Adrenal gland (tissue), 9 donors: ENCODE measurements at regions not wholly inside any gene's neighbourhood (a gene's known extent, or its start where the extent isn't known, plus 50 kb on each side); places are given as distances from the start of the nearest gene placed in this dataset.

ENCODE experiments used
- DNase-seq, 7 donors: peaks; one replicate each; pipeline ENCODE4 v3.0.0-alpha.2; 2019 to 2020
- H3K27ac ChIP-seq, 5 donors: fragments of 200-600 bp; sonication (generic) in 4 of 5; 1 replicate in 3 of 5; 2 replicates in 2 of 5; pipeline versions ENCODE4 v1.5.1 to v1.8.0; 2016 to 2020; ENCODE audit warnings: mild to moderate bottlenecking in 1 of 5
- H3K27me3 ChIP-seq: fragments of 200-600 bp; 2 replicates; pipeline ENCODE4 v1.8.0; 2021
- H3K36me3 ChIP-seq, 2 donors: fragments of 200-600 bp; replicated peaks in 1 of 2; 1 replicate in 1 of 2; 2 replicates in 1 of 2; pipeline versions ENCODE4 v1.5.1 to v1.8.0; 2018 to 2022
- H3K4me1 ChIP-seq, 2 donors: fragments of 200-600 bp; replicated peaks in 1 of 2; 1 replicate in 1 of 2; 2 replicates in 1 of 2; pipeline versions ENCODE4 v1.5.1 to v1.8.0; 2018 to 2021
- H3K4me3 ChIP-seq, 4 donors: fragments of 200-600 bp; sonication (generic) in 3 of 4; one replicate each; pipeline ENCODE4 v1.5.1; 2016 to 2018
- H3K9me3 ChIP-seq, 3 donors: fragments of 200-600 bp; sonication (generic) in 1 of 3; replicated peaks in 1 of 3; 1 replicate in 2 of 3; 2 replicates in 1 of 3; pipeline versions ENCODE4 v1.5.1 to v1.8.0; 2016 to 2021
- CTCF ChIP-seq, 6 experiments: fragments of 450-650 bp in 4 of 6; fragments of 200-600 bp in 2 of 6; sonication (generic) in 1 of 6; IDR thresholded peaks; 1 replicate in 5 of 6; 2 replicates in 1 of 6; pipeline versions ENCODE4 v1.5.1 to v1.8.0; 2016 to 2021; ENCODE audit warnings: antibody characterized with exemption in 6 of 6, mild to moderate bottlenecking in 2 of 6, moderate library complexity in 1 of 6
- POLR2A ChIP-seq, 2 donors: fragments of 450-650 bp; IDR thresholded peaks; one replicate each; pipeline ENCODE4 v1.6.1; 2017; ENCODE audit warnings: antibody characterized with exemption in 2 of 2, mild to moderate bottlenecking in 2 of 2, moderate library complexity in 1 of 2
- WGBS, 4 donors: extraction: QIAGEN DNeasy Blood & Tissue Kit in 2 of 4; methylation state at CpG; one replicate each; pipeline versions ENCODE4 v1.1.5 to v1.1.7; 2013 to 2017; 5-methylcytosine and 5-hydroxymethylcytosine counted together
- intact Hi-C, 2 donors: fragments of 100-400 bp; cut with DNase I; formaldehyde crosslinking; loops; one replicate each; pipeline versions ENCODE4 v1.14.1 to v1.15.0; 2022 to 2023
- donor health status: healthy with polysubstance abuse.
- donor health status: Bipolar disorder and iron deficiency.
- donor health status: DM: yes; HTN: yes; CAD: no.
- donor health status: DM: no; HTN: no; CAD: no.
- donor health status: DM: no; HTN: no; CAD: no.

GRCh38 chr11:11010624-11011127, 152.8 kb upstream of the ZBED5 start:
- no peak overlapping the region for H3K27ac ChIP-seq
- WGBS, 4 donors = 0 to 8% (median 8%) methylated on average over 3 to 7 of the region's 8 CpGs
- TF ChIP-seq POLR2A (IDR thresholded peaks at IDR 0.05) = no peak
- TF ChIP-seq CTCF (IDR thresholded peaks at IDR 0.05) = peak in 1 of 6 experiments; percentile 29
- intact Hi-C loops = no loop called here
- no peaks in the 10 kb centered on the region for H3K4me1 ChIP-seq
- H3K9me3 ChIP-seq = no peaks in the 10 kb centered on the region
- DNase-seq = peak in 4 of 7 donors; percentile 20 to 62 (median 22)
- H3K27me3 ChIP-seq = no peaks in the 10 kb centered on the region
- no peaks in the 10 kb centered on the region for H3K36me3 ChIP-seq
- H3K4me3 ChIP-seq = no peak overlapping the region

GRCh38 chr11:11009179-11009578, 151.3 kb upstream of the ZBED5 start:
- intact Hi-C loops = no loop called here

DNA sequence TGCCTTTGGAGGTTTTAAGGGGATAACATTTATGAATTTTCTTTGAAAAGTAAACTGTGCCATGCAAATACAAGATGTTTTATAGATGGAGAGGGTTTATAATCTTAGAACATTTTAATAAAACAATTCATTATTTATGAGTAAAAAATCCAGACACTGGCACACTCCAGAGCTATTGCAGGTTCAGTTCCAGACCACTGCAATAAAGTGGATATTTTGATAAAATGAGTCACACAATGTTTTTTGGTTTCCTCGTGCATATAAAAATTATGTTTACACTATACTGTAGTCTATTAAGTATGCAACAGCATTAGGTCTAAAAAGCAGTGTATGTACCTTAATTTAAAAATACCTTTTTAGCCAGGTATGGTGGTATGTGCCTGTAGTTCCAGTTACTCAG, 146.2 kb upstream of the ZBED5 start:
- DNase-seq = no peak
- Histone ChIP-seq H3K27me3 (no peaks in the 10 kb centered on the region), H3K4me1 (no peaks in the 10 kb centered on the region), H3K9me3 (no peaks in the 10 kb centered on the region), H3K27ac (no peak overlapping the region), H3K4me3 (no peak overlapping the region), H3K36me3 (no peaks in the 10 kb centered on the region)
- intact Hi-C loops = no loop called here
- TF ChIP-seq POLR2A (IDR thresholded peaks at IDR 0.05) (no peak), CTCF (IDR thresholded peaks at IDR 0.05) (no peak)
- WGBS, 4 donors = 19 to 73% (median 42%) methylated on average over 1 of the region's 1 CpG

More at GRCh38 chr11:11009179-11009578, 151.3 kb upstream of the ZBED5 start:
- no peaks in the 10 kb centered on the region for H3K9me3 ChIP-seq
- no peaks in the 10 kb centered on the region for H3K36me3 ChIP-seq
- WGBS, 4 donors = 31 to 63% (median 56%) methylated on average over 3 to 4 of the region's 4 CpGs
- DNase-seq = no peak
- TF ChIP-seq CTCF (IDR thresholded peaks at IDR 0.05) (no peak), POLR2A (IDR thresholded peaks at IDR 0.05) (no peak)
- no peaks in the 10 kb centered on the region for H3K4me1 ChIP-seq
- no peaks in the 10 kb centered on the region for H3K27me3 ChIP-seq
- H3K4me3 ChIP-seq = no peak overlapping the region
- no peak overlapping the region for H3K27ac ChIP-seq

- H3K9me3 ChIP-seq = no peaks in the 10 kb centered on the region
- no peak for DNase-seq
- 39 to 68% (median 42%) methylated on average over 2 to 3 of the region's 3 CpGs for WGBS, 4 donors
- H3K36me3 ChIP-seq = no peaks in the 10 kb centered on the region
- no peak overlapping the region for H3K4me3 ChIP-seq
- no peaks in the 10 kb centered on the region for H3K4me1 ChIP-seq
- H3K27me3 ChIP-seq = no peaks in the 10 kb centered on the region
- H3K27ac ChIP-seq = no peak overlapping the region
- TF ChIP-seq POLR2A (IDR thresholded peaks at IDR 0.05) (no peak), CTCF (IDR thresholded peaks at IDR 0.05) (no peak)
- intact Hi-C loops = no loop called here
Observed at GRCh38 chr11:11003226-11003625, 145.4 kb upstream of the ZBED5 start.
